ENCODE measurements at regions not wholly inside any gene's neighbourhood (a gene's known extent, or its start where the extent isn't known, plus 50 kb on each side); places are given as distances from the start of the nearest gene placed in this dataset.
A peak's percentile ranks its signal among the peaks of the same experiment; 100 is the strongest.

GRCh38 chr9:109549386-109549785, 51.3 kb upstream of the PTPN3 start:
- ATAC-seq (no peak), DNase-seq (ENCODE audit: low spot score) (no peak)
- intact Hi-C loops (cut with DNase I), result no loop called here

- intact Hi-C loops (cut with DNase I), result no loop called here
- no peak for ATAC-seq
- DNase-seq (ENCODE audit: low spot score), result no peak
These were observed 53.5 kb upstream of the PTPN3 start for GRCh38 chr9:109551651-109552050.

- DNase-seq (ENCODE audit: low spot score) (no peak), ATAC-seq (no peak)
- intact Hi-C loops (cut with DNase I), result no loop called here
These were observed 57.1 kb upstream of the PTPN3 start for GRCh38 chr9:109555215-109555614.

GRCh38 chr9:109556061-109556460, 58.0 kb upstream of the PTPN3 start:
- ATAC-seq, result no peak
- intact Hi-C loops (cut with DNase I), result no loop called here
- DNase-seq (ENCODE audit: low spot score), result no peak

GRCh38 chr9:109556786-109557185, 58.7 kb upstream of the PTPN3 start:
- DNase-seq (ENCODE audit: low spot score), result no peak
- ATAC-seq, result no peak
- intact Hi-C loops (cut with DNase I), result no loop called here

GRCh38 chr9:109557481-109557880, 59.4 kb upstream of the PTPN3 start:
- intact Hi-C loops (cut with DNase I), result no loop called here
- DNase-seq (ENCODE audit: low spot score) (no peak), ATAC-seq (no peak)

- DNase-seq (ENCODE audit: low spot score), result no peak
- intact Hi-C loops (cut with DNase I), result no loop called here
- peak; percentile 75 for ATAC-seq
These were observed 60.6 kb upstream of the PTPN3 start for GRCh38 chr9:109558718-109559151.

GRCh38 chr9:109560470-109561132, 62.5 kb upstream of the PTPN3 start:
- intact Hi-C loops (cut with DNase I), result no loop called here
- ATAC-seq (no peak), DNase-seq (ENCODE audit: low spot score) (no peak)

- ATAC-seq, result no peak
- DNase-seq (ENCODE audit: low spot score), result no peak
- intact Hi-C loops (cut with DNase I), result no loop called here
These were observed 63.0 kb upstream of the PTPN3 start for GRCh38 chr9:109561137-109561536.

GRCh38 chr9:109568089-109568488, 70.0 kb upstream of the PTPN3 start:
- ATAC-seq (no peak), DNase-seq (ENCODE audit: low spot score) (no peak)
- intact Hi-C loops (cut with DNase I), result no loop called here

- intact Hi-C loops (cut with DNase I), result no loop called here
- ATAC-seq, result no peak
- no peak for DNase-seq (ENCODE audit: low spot score)
These were observed 70.6 kb upstream of the PTPN3 start for GRCh38 chr9:109568568-109569210.

- intact Hi-C loops (cut with DNase I), result no loop called here
- ATAC-seq (peak; percentile 67), DNase-seq (ENCODE audit: low spot score) (no peak)
These were observed 76.2 kb upstream of the PTPN3 start for GRCh38 chr9:109574061-109574882.

GRCh38 chr9:109576762-109577161, 78.7 kb upstream of the PTPN3 start:
- DNase-seq (ENCODE audit: low spot score) (no peak), ATAC-seq (no peak)
- intact Hi-C loops (cut with DNase I), result no loop called here

- ATAC-seq (no peak), DNase-seq (ENCODE audit: low spot score) (no peak)
- intact Hi-C loops (cut with DNase I), result no loop called here
These were observed 81.3 kb upstream of the PTPN3 start for GRCh38 chr9:109579191-109579948.

- intact Hi-C loops (cut with DNase I), result no loop called here
- no peak for ATAC-seq
- no peak for DNase-seq (ENCODE audit: low spot score)
These were observed 84.3 kb upstream of the PTPN3 start for GRCh38 chr9:109582386-109582785.

GRCh38 chr9:109584205-109584604, 86.1 kb upstream of the PTPN3 start:
- no peak for ATAC-seq
- DNase-seq (ENCODE audit: low spot score), result no peak
- intact Hi-C loops (cut with DNase I), result no loop called here

GRCh38 chr9:109585796-109586195, 87.7 kb upstream of the PTPN3 start:
- ATAC-seq, result no peak
- no peak for DNase-seq (ENCODE audit: low spot score)
- intact Hi-C loops (cut with DNase I), result no loop called here

- DNase-seq (ENCODE audit: low spot score) (no peak), ATAC-seq (no peak)
- intact Hi-C loops (cut with DNase I), result no loop called here
These were observed 88.9 kb upstream of the PTPN3 start for GRCh38 chr9:109586993-109587392.

- DNase-seq (ENCODE audit: low spot score) (no peak), ATAC-seq (no peak)
- intact Hi-C loops (cut with DNase I), result no loop called here
These were observed 90.3 kb upstream of the PTPN3 start for GRCh38 chr9:109588415-109588814.

- ATAC-seq (no peak), DNase-seq (ENCODE audit: low spot score) (no peak)
These were observed 92.9 kb upstream of the PTPN3 start for GRCh38 chr9:109590966-109591365.

More at GRCh38 chr9:109590966-109591365, 92.9 kb upstream of the PTPN3 start:
- intact Hi-C loops (cut with DNase I), result no loop called here

Measured in sciatic nerve (tissue), 2 donors.